GM18502 (cell line): ENCODE measurements at regions not wholly inside any gene's neighbourhood (a gene's known extent, or its start where the extent isn't known, plus 50 kb on each side); places are given as distances from the start of the nearest gene placed in this dataset.
"Not testable (repeated sequence)": the region's sequence is repeated elsewhere in the genome, so short reads cannot be mapped to it uniquely, and the experiment has no call there.

Experiments
- ATAC-seq: cut with Tn5 transposase; IDR thresholded peaks from one replicate; pipeline ENCODE4 v1.9.1; 2021; ENCODE audit warnings: mild to moderate bottlenecking; ENCODE audit not compliant: unreplicated experiment, poor library complexity

DNA sequence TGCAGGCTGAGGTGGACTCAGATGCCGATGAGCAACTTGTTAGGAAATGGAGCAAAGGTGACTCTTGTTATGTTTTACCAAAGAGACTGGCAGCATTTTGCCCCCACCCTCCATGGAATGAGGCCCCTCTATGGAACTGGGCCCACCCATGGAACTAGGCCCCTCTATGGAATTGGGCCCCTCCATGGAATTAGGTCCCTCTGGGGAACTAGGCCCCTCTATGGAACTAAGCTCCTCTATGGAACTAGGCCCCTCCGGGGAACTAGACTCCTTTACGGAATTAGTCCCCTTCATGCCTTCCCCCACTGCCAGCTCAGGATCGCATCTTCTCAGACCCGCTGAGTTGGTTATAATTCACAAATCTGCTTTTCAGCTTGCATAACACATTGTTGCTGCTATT is 144.9 kb downstream of the THBS2 start:
- no peak for ATAC-seq

DNA sequence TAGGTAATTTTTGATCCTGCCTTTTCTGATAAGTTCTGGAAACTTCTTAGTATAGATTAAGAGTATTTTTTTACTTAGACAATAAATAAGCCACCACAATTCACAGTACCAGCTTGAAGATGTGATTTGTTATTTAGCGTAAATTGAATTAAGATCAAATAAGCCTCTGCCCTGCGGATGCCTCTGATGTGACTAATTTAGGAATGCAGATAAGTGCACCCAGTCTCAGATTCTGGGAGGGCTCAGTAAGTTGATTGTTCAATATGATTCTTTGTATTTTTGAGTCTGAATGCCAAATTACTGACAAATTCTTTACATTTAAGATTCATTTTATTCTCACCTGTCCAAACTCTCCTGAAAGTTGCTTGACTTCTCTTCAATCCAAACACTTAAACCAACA is 147.5 kb downstream of the THBS2 start:
- no peak for ATAC-seq

DNA sequence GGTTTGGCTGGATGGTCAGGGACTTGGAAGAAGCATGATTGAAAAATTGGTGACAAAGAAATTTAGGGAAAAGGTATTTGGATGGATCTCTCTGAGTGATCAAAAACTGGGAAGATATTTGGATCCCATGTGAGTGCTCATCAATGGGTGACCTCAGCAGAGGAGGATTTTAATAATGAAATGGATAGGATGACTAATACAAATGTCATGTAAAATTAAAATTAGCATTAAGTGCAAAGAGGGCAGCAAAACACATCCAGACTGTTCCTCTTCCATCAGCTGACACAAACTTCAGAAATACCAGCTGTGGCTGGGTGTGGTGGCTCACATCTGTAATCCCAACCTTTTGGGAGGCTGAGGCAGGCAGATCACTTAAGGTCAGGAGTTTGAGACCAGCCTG is 151.7 kb downstream of the THBS2 start:
- ATAC-seq = no peak

DNA sequence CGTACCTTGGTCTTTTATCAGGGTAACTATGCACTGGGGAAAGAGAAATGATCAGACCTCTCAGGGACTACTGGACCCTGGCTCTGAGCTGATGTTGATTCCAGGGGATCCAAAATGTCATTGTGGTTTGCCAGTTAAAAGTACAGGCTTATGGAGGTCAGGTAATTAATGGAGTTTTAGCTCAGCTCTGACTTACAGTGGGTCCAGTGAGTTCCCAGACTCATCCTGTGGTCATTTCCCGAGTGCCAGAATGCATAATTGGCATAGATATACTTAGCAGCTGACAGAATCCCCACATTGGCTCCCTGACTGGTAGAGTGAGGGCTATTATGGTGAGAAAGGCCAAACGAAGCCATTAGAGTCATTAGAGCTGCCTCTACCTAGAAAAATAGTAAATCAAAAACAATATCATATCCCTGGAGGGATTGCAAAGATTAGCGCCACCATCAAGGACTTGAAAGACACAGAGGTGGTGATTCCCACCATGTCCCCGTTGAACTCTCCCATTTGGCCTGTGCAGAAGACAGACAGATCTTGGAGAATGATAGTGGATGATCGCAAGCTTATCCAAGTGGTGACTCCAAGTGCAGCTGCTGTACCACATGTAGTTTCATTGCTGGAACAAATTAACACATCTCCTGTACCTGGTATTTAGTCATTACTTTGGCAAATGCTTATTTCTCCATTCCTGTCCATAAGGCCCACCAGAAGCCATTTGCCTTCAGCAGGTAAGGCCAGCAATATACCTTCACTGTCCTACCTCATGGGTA is 152.4 kb downstream of the THBS2 start:
- ATAC-seq = no peak

DNA sequence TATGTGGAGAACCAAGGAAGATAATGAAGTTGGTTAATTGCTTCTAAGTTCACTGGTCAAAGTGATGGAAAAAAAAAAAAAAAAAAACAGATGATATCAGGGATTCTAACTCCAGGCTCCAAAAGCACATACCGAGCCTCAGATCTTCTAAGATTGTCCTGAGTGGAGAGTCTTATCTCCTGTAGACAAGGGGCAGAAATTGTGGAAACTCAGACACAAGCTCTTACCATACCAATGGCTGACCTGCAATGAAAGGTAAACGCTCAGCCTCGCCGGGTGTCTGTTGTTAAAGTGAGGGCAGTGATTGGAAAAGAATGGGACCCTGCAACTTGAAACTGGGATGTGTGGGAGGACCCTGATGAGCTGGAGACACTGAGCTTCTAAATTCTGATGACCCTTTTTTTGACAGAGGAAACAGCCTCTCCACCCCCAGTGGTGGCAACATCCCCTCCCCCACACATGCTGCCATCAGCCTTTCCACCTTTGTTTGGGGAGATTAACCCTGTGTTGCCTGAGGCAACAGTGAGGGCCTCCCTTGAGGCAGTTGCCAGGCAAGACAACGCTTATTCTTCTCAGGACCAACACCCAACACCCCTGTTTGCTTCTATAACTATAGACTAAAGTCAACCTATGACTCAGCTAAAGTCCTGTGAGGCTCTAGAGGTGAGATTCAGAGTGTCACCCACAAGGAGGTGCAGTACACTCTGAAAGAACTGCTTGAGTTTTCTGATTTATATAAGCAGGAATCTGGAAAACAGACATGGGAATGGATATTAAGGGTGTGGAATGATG is 154.0 kb downstream of the THBS2 start:
- ATAC-seq = no peak

DNA sequence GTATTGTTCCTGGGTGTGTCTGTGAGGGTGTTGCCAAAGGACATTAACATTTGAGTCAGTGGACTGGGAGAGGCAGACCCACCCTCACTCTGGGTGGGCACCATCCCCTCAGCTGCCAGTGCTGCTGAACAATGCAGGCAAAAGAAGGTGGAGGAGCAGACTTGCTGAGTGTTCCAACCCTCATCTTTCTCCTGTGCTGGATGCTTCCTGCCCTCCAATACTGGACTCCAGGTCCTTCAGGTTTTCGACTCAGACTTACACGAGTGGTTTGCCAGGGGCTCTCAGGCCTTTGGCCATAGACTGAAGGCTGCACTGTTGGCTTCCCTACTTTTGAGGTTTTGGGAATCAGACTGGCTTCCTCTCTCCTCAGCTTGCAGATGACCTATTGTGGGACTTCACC is 155.0 kb downstream of the THBS2 start:
- not testable (repeated sequence) for ATAC-seq

DNA sequence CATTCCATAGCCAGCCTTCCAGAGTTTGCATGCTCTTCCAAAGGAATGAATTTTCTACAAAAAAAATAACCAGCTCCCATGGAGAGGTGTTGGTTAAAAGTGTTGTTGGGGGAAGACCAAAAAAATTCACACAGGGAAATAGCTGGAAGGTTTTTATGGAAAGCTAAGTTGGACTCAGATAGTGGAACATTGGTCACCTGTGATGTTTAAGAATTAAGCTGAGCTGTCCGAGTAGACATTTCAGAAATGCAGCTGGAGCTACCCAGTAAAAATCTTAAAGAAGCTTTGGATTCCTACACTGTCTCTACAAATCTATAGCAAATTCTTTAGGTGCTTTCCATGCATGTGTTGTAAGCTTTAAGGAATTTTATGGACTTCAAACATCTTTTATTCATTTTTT is 155.5 kb downstream of the THBS2 start:
- no peak for ATAC-seq

DNA sequence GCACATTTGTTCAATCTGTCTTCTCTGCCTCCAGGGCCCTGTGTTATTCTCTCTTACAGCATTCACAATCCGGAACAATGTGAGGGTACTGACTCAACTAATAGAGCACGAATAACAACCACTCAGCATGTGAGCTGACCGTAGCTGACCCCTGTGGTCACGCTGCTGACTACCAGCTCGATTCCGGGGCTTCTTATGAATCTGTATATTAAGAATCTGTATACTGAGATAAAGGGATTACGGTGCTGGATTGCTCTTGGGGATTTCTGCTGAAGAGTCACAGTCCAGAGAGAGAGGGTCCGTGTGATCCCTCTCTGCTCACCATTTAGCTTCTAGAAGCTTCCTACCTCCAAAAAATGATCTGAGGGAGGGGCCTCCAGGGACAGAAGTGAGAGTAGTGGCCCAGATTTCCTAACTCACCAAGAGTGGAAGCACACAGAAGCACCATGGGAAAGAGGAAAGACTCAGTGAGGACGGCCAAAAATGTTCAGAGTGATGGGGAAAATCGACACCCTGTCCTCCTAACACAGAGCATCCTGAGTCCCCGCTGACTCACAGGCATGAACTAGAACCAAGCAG is 156.2 kb downstream of the THBS2 start:
- no peak for ATAC-seq

DNA sequence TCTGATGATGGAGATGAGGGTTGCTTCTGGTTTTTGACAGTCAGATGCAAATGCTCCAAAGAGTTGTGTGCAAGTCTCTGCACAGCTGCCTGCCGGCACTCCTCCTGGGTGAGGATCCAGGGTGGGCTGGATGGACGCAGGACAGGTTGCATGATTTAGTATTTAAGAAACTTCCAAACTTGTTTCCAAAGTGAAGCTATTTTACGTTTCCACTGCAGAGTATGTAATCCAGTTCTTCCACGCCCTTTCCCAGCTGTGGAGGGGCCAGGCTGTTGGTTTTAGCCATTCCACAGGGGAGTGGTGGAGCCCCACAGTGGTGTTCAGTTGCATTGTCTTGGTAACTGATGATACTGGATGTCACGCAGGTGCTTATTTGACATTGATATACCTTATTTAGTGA is 157.3 kb downstream of the THBS2 start:
- ATAC-seq = no peak

DNA sequence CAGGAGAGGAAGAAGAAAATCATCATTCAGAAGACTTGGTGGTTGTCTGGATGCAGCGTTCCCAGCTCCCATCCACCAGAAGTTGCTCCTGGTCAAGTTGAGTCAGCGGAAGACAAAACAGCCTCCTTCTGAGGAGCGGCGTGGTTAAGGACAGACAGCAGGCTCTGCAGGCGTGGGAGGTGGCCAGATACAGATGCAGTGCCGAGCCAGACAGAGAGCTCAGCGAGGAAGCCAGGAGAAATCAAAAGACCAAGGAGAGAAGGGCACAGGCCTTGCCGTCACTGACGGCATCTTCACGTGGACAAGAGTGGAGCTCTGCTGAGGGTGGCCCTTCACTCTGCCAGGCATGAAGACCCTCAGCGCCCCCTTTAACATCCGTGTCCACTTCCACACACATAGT is 158.5 kb downstream of the THBS2 start:
- ATAC-seq = no peak

DNA sequence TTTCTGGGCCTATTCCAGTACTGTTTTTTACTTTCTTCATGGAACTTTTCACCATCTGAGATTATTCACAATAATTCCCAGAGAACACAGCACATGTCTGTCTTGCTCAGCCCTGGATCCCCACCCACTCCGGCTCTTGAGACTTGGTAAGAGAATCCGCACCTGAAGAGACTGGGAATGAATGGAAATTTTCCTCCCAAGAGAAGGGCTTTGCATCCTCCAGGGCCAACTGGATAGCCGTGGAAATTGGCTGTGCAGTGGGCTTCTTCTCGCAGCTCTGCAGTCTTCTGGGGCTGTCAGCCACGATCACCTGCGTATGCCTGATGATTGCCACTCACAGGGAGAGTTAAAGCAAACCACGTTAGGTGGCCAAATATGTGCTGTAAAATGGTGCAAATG is 159.1 kb downstream of the THBS2 start:
- no peak for ATAC-seq

DNA sequence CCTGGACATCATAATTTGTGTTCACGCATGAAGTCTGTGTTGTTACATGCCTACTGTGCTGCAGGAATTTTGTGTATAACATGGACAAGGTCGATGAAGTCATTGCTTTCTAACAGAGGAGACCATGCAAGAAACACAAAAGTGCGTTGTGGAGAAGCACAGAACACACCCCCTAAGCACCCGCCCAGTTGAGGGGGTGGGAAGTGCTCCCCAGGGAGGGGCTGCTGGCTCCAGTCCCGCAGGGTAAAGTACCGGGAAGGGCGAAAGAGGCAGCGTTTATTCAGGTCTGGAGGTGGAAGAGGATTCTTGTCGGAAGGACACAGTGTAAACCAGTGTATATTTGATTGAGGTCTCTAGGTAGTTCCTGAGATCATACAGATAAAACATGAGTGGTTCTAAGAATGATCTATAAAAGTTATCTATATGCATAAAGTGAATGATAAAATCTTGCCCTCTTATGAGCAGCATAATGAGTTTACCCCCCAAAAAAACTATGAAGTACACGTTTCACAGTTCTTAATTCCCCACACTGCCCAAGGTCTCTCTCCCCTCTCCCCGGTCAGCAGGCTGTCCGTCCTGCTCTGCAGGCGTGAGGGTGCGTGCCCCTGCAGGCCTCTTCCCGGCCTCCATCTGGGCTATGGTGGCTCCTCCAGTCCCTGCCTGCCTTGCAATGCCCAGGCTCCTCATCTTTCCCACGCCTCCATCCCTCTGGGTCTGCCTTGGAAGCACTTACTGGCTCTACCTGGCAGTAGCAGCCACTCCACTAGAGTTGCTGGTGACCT is 159.7 kb downstream of the THBS2 start:
- ATAC-seq = no peak

DNA sequence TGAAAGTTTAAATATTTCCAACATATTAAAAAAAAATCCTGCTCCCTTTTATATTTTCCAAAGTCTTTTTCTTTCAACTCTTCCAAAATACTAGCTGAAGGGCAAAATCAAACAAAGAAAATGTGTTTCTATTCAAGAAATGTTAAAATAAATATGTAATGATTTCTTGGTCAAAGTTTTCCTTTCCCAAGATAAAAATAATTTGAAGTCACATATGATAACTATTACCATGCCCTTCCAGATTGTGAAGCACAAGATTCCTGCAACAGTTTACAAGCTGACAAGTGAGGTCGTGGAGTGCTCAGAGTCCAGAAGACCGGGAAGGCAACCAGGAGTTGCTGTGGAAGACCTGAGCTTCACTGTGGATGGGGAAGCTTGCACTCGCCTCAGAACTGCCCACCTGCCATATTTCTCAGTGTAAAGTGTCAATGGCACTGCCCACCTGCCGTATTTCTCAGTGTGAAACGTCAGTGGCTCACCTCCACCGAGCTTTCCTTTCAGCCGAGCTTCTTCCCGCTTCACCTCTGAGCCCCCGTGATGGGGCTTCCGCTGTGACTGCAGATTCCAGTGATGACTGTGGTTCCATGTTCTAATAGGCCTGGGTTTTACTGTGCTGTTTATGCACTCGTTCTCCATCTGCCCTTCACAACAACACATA is 160.5 kb downstream of the THBS2 start:
- ATAC-seq = no peak

DNA sequence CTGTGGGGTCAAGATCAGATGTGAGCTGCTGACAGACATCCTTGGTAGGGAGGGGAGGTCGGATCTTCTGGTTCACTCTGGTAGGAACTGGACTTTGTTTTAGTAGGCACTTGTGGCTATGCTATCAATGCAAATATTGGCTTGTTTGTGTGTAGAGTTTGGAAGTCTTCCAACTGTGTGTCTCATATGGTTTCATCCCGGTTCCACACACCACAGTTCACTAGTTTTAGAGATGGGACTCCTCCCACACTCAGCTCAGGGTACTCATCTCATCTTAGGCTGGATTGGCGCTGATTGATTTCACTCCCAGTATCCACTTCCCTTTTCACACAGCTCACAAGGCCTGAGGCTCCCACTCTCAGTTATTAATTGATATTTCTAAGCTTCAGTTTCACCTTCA is 161.3 kb downstream of the THBS2 start:
- ATAC-seq = no peak

DNA sequence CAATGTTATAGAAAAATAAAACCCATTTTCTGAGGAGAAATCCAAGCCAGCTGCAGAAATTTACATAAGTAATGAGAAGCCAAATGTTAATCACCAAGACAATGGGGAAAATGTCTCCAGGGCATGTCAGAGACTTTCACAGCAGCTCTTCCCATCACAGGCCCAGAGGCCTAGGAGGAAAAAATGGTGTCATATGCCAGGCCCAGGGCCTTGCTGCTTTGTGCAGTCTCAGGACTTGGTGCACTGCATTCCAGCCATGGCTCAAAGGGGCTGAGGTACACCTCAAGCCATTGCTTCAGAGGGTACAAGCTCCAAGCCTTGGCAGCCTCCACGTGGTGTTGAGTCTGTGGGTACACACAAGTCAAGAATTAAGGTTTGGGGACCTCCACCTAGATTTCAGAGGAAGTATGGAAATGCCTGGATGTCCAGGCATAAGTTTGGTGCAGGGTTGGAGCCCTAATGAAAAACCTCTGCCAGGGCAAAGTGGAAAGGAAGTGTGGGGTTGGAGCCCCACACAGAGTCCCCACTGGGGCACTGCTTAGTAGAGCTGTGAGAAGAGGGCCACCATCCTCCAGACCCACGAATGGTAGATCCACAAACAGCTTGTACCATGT is 163.0 kb downstream of the THBS2 start:
- not testable (repeated sequence) for ATAC-seq

DNA sequence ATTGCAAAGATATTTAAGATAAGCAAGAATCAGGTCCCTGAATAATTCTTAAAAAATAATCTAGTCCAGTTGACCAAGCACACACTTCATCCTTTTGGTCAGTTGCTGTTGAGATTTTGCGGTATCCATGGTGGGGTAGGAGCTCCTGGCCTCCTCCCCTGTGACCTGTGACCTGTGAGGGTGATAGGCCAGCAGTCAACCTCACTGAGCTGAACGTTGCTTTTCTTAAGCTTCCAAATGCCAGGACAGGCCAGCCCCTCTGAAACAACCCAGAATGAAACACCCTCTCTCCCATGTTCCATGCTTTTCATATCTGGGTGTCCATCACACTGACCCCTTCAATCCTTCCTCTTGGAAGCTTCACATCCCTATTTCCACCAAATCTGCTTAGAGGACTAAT is 164.9 kb downstream of the THBS2 start:
- ATAC-seq = no peak

DNA sequence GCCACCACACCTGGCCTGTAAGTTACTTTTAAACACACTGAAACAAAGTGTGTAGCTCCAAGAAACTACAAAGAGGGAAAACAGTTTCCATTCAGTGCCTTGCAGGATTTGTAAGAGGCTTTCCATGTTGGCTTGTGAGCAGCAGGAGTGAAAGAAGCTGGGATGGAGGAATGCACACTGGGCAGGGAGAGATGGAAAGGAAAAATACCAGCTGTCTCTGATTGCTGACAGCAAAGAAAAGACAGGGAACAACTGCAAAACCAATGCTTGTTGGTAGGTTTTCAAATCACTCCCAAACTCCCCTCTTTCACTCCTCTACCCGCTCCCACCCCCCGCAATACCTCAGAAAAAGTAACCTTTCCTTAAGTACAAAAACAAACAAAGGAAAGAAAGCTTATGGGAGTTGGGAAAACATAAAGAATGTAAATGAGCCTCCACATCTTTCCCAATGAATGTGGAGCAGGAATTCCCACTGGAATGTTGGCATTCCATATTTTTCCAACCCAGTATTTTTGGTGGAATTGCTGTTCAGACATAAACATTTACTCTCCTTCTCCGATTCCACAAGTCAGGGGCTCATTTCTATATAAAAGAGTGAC is 166.1 kb downstream of the THBS2 start:
- ATAC-seq = no peak

DNA sequence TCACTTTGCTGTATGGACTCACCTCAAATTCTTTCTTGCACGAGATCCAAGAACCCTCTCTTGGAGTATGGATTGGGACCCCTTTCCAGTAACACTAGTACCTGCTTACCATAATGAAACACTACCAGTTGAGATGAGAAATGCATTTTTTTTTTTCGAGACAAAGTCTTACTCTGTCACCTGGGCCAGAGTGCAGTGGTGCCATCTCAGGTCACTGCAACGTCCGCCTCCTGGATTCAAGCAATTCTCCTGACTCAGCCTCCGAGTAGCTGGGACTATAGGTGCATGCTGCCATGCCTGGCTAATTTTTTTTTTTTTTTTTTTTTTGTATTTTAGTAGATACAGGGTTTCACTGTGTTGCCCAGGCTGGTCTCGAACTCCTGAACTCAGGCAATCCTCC is 167.0 kb downstream of the THBS2 start:
- ATAC-seq = not testable (repeated sequence)

DNA sequence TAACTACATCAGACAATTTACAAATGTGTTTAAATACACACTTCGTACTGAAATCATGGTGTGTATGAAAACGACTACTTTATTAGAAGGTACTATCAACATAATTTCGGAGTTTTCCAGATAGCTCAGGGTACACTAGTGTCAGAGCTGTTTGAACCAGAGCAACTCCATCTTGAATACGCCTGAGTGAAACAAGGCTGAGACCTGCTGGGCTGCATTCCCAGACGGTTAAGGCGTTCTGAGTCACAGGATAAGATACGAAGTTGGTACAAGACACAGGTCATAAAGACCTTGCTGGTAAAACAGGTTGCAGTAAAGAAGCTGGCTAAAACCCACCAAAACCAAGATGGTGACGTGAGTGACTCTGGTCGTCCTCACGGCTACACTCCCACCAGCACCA is 167.6 kb downstream of the THBS2 start:
- ATAC-seq = no peak
